ENCODE measurements at regions not wholly inside any gene's neighbourhood (a gene's known extent, or its start where the extent isn't known, plus 50 kb on each side); places are given as distances from the start of the nearest gene placed in this dataset.

GRCh38 chr3:154782151-154782550 lies 298.0 kb upstream of the MME start:
- TF ChIP-seq CTCF (IDR thresholded peaks at IDR 0.05 in 4 of 5, conservative IDR thresholded peaks at IDR 0.05 in 1 of 5) (no peak), POLR2A (IDR thresholded peaks at IDR 0.05) (no peak)
